Skeletal muscle tissue (tissue), 3 donors: ENCODE measurements at regions not wholly inside any gene's neighbourhood (a gene's known extent, or its start where the extent isn't known, plus 50 kb on each side); places are given as distances from the start of the nearest gene placed in this dataset.
A peak's percentile ranks its signal among the peaks of the same experiment; 100 is the strongest.

Experiments
- H3K27ac ChIP-seq: one replicate; pipeline ENCODE4 v1.7.0; 2013; ENCODE audit warnings: mild to moderate bottlenecking, low read depth, low read length, inconsistent platforms
- H3K27me3 ChIP-seq, 3 donors: one replicate each; pipeline ENCODE4 v1.7.0; 2013; ENCODE audit warnings: low read length in 3 of 3; ENCODE audit not compliant: control insufficient read depth in 3 of 3, insufficient read depth in 3 of 3
- H3K36me3 ChIP-seq, 3 donors: one replicate each; pipeline ENCODE4 v1.7.0; 2013; ENCODE audit warnings: low read length in 3 of 3; ENCODE audit not compliant: control insufficient read depth in 3 of 3, insufficient read depth in 3 of 3
- H3K4me1 ChIP-seq, 3 donors: one replicate each; pipeline ENCODE4 v1.7.0; 2013; ENCODE audit warnings: low read length in 3 of 3, mild to moderate bottlenecking in 3 of 3; ENCODE audit not compliant: control insufficient read depth in 3 of 3, insufficient read depth in 3 of 3
- H3K4me3 ChIP-seq, 3 donors: one replicate each; pipeline ENCODE4 v1.7.0; 2013; ENCODE audit warnings: low read length in 3 of 3
- H3K9ac ChIP-seq, 3 donors: one replicate each; pipeline ENCODE4 v1.7.0; 2013; ENCODE audit warnings: low read length in 3 of 3, mild to moderate bottlenecking in 3 of 3, moderate library complexity in 2 of 3, low read depth in 1 of 3
- H3K9me3 ChIP-seq, 3 donors: one replicate each; pipeline ENCODE4 v1.7.0; 2013; ENCODE audit warnings: low read length in 3 of 3; ENCODE audit not compliant: control insufficient read depth in 3 of 3
- donor health status: Osteomylitis.

GRCh38 chr10:36500266-36500665, 625.1 kb upstream of the ANKRD30A start:
- Histone ChIP-seq H3K9me3 (no peaks in the 10 kb centered on the region), H3K27ac (no peak overlapping the region), H3K36me3 (no peaks in the 10 kb centered on the region), H3K27me3 (no peaks in the 10 kb centered on the region), H3K4me1 (no peaks in the 10 kb centered on the region), H3K4me3 (no peak overlapping the region), H3K9ac (no peak overlapping the region)

- Histone ChIP-seq H3K4me3 (no peak overlapping the region), H3K36me3 (no peaks in the 10 kb centered on the region), H3K9me3 (no peaks in the 10 kb centered on the region), H3K4me1 (no peaks in the 10 kb centered on the region), H3K27me3 (no peaks in the 10 kb centered on the region), H3K27ac (no peak overlapping the region), H3K9ac (no peak overlapping the region)
Measured at GRCh38 chr10:36499693-36500092, 625.7 kb upstream of the ANKRD30A start.

- no peaks in the 10 kb centered on the region for H3K4me1 ChIP-seq
- H3K36me3 ChIP-seq = no peaks in the 10 kb centered on the region
- H3K9me3 ChIP-seq = no peaks in the 10 kb centered on the region
- H3K9ac ChIP-seq = no peak overlapping the region
- H3K27me3 ChIP-seq = no peaks in the 10 kb centered on the region
- H3K4me3 ChIP-seq = no peak overlapping the region
- H3K27ac ChIP-seq = no peak overlapping the region
Measured at GRCh38 chr10:36496758-36497157, 628.6 kb upstream of the ANKRD30A start.

GRCh38 chr10:36494371-36494770, 631.0 kb upstream of the ANKRD30A start:
- no peaks in the 10 kb centered on the region for H3K27me3 ChIP-seq
- no peak overlapping the region for H3K9ac ChIP-seq
- peaks cover 0 to 12% (median 5%) of the 10 kb centered on the region in 3 donors for H3K4me1 ChIP-seq
- no peak overlapping the region for H3K27ac ChIP-seq
- no peaks in the 10 kb centered on the region for H3K36me3 ChIP-seq
- H3K4me3 ChIP-seq = no peak overlapping the region
- no peaks in the 10 kb centered on the region for H3K9me3 ChIP-seq

- no peak overlapping the region for H3K9ac ChIP-seq
- no peaks in the 10 kb centered on the region for H3K27me3 ChIP-seq
- no peaks in the 10 kb centered on the region for H3K36me3 ChIP-seq
- peaks cover 0 to 17% (median 5%) of the 10 kb centered on the region in 3 donors for H3K4me1 ChIP-seq
- no peak overlapping the region for H3K4me3 ChIP-seq
- no peak overlapping the region for H3K27ac ChIP-seq
- H3K9me3 ChIP-seq = no peaks in the 10 kb centered on the region
Measured at GRCh38 chr10:36493516-36493880, 631.9 kb upstream of the ANKRD30A start.

GRCh38 chr10:36492590-36493515, 632.5 kb upstream of the ANKRD30A start:
- H3K4me3 ChIP-seq = no peak overlapping the region
- H3K9me3 ChIP-seq = no peaks in the 10 kb centered on the region
- H3K27ac ChIP-seq = no peak overlapping the region
- H3K36me3 ChIP-seq = no peaks in the 10 kb centered on the region
- no peaks in the 10 kb centered on the region for H3K27me3 ChIP-seq
- H3K4me1 ChIP-seq = peaks cover 0 to 17% (median 5%) of the 10 kb centered on the region in 3 donors
- no peak overlapping the region for H3K9ac ChIP-seq

- Histone ChIP-seq H3K4me1 (peaks cover 0 to 17% (median 5%) of the 10 kb centered on the region in 3 donors), H3K27ac (no peak overlapping the region), H3K9ac (no peak overlapping the region), H3K27me3 (no peaks in the 10 kb centered on the region), H3K36me3 (no peaks in the 10 kb centered on the region), H3K4me3 (no peak overlapping the region), H3K9me3 (no peaks in the 10 kb centered on the region)
Measured at GRCh38 chr10:36491926-36492325, 633.5 kb upstream of the ANKRD30A start.

GRCh38 chr10:36489611-36490228, 635.7 kb upstream of the ANKRD30A start:
- Histone ChIP-seq H3K9ac (no peak overlapping the region), H3K9me3 (no peaks in the 10 kb centered on the region), H3K27ac (peak overlapping the region; percentile 16), H3K4me3 (no peak overlapping the region), H3K36me3 (no peaks in the 10 kb centered on the region), H3K27me3 (no peaks in the 10 kb centered on the region), H3K4me1 (peaks cover 0 to 17% (median 5%) of the 10 kb centered on the region in 3 donors)

GRCh38 chr10:36489181-36489580, 636.2 kb upstream of the ANKRD30A start:
- H3K27ac ChIP-seq = no peak overlapping the region
- H3K4me1 ChIP-seq = peaks cover 0 to 17% (median 5%) of the 10 kb centered on the region in 3 donors
- H3K36me3 ChIP-seq = no peaks in the 10 kb centered on the region
- H3K27me3 ChIP-seq = no peaks in the 10 kb centered on the region
- H3K9ac ChIP-seq = no peak overlapping the region
- no peaks in the 10 kb centered on the region for H3K9me3 ChIP-seq
- no peak overlapping the region for H3K4me3 ChIP-seq

GRCh38 chr10:36488579-36488978, 636.8 kb upstream of the ANKRD30A start:
- no peak overlapping the region for H3K27ac ChIP-seq
- peaks cover 0 to 17% (median 5%) of the 10 kb centered on the region in 3 donors for H3K4me1 ChIP-seq
- H3K36me3 ChIP-seq = no peaks in the 10 kb centered on the region
- H3K9ac ChIP-seq = no peak overlapping the region
- no peaks in the 10 kb centered on the region for H3K9me3 ChIP-seq
- H3K27me3 ChIP-seq = no peaks in the 10 kb centered on the region
- H3K4me3 ChIP-seq = no peak overlapping the region
